ENCODE measurements at regions not wholly inside any gene's neighbourhood (a gene's known extent, or its start where the extent isn't known, plus 50 kb on each side); places are given as distances from the start of the nearest gene placed in this dataset.

- H2AFZ ChIP-seq (ENCODE audit: control insufficient read depth, low read length) = no peak overlapping the region
- H3K9me1 ChIP-seq (ENCODE audit: control insufficient read depth, extremely low read depth, insufficient read depth, low read length) = no peaks in the 10 kb centered on the region
- dilution Hi-C loops (cut with MboI; ENCODE audit: extremely low pct_ligation_motif_present, low sequenced_read_pairs) = no loop called here
- no peaks in the 10 kb centered on the region for H4K20me1 ChIP-seq (ENCODE audit: control insufficient read depth, extremely low read depth, insufficient read depth, low read length)
- H3K36me3 ChIP-seq (ENCODE audit: control insufficient read depth in 2 of 2, extremely low read depth in 1 of 2, insufficient read depth in 2 of 2, low read length in 2 of 2) = no peaks in the 10 kb centered on the region
- H3K4me1 ChIP-seq (ENCODE audit: control insufficient read depth, extremely low read depth, insufficient read depth, low read length) = no peaks in the 10 kb centered on the region
- H3K4me2 ChIP-seq (ENCODE audit: control insufficient read depth, extremely low read depth, insufficient read depth, low read depth, low read length) = no peak overlapping the region
- TF ChIP-seq EZH2 (IDR thresholded peaks at IDR 0.05; ENCODE audit: low read length) (no peak), CTCF (optimal IDR thresholded peaks at IDR 0.05 in 1 of 3, IDR thresholded peaks at IDR 0.05 in 1 of 3, conservative IDR thresholded peaks at IDR 0.05 in 1 of 3; ENCODE audit: extremely low read depth in 1 of 3, insufficient read depth in 2 of 3, low read length in 3 of 3) (no peak)
- no peak for FAIRE-seq
- H3K27me3 ChIP-seq (ENCODE audit: control insufficient read depth, extremely low read depth, insufficient read depth, low read length) = no peaks in the 10 kb centered on the region
- H3K4me3 ChIP-seq (ENCODE audit: control insufficient read depth in 2 of 3, extremely low read depth in 1 of 3, insufficient read depth in 2 of 3, low read depth in 1 of 3, low read length in 3 of 3) = no peak overlapping the region
- DNase-seq (ENCODE audit: low read depth, low spot score) = no peak
- H3K9me3 ChIP-seq (ENCODE audit: control insufficient read depth, low read depth, low read length) = peaks cover 11% of the 10 kb centered on the region
- no peak overlapping the region for H3K27ac ChIP-seq (ENCODE audit: control insufficient read depth, insufficient read depth, low read length)
- H3K79me2 ChIP-seq (ENCODE audit: control insufficient read depth, insufficient read depth, low read length) = no peaks in the 10 kb centered on the region
- no peak overlapping the region for H3K9ac ChIP-seq (ENCODE audit: control insufficient read depth, extremely low read depth, insufficient read depth, low read length)
Observed at GRCh38 chr6:167652701-167653095, 174.0 kb upstream of the AFDN start.

GRCh38 chr6:167653561-167653960, 173.2 kb upstream of the AFDN start:
- Histone ChIP-seq H3K9me3 (ENCODE audit: control insufficient read depth, low read depth, low read length) (peaks cover 11% of the 10 kb centered on the region), H3K9me1 (ENCODE audit: control insufficient read depth, extremely low read depth, insufficient read depth, low read length) (no peaks in the 10 kb centered on the region), H3K9ac (ENCODE audit: control insufficient read depth, extremely low read depth, insufficient read depth, low read length) (no peak overlapping the region), H2AFZ (ENCODE audit: control insufficient read depth, low read length) (no peak overlapping the region), H3K4me2 (ENCODE audit: control insufficient read depth, extremely low read depth, insufficient read depth, low read depth, low read length) (no peak overlapping the region), H3K27ac (ENCODE audit: control insufficient read depth, insufficient read depth, low read length) (no peak overlapping the region), H3K27me3 (ENCODE audit: control insufficient read depth, extremely low read depth, insufficient read depth, low read length) (no peaks in the 10 kb centered on the region), H3K36me3 (ENCODE audit: control insufficient read depth in 2 of 2, extremely low read depth in 1 of 2, insufficient read depth in 2 of 2, low read length in 2 of 2) (no peaks in the 10 kb centered on the region), H3K79me2 (ENCODE audit: control insufficient read depth, insufficient read depth, low read length) (no peaks in the 10 kb centered on the region), H4K20me1 (ENCODE audit: control insufficient read depth, extremely low read depth, insufficient read depth, low read length) (no peaks in the 10 kb centered on the region), H3K4me1 (ENCODE audit: control insufficient read depth, extremely low read depth, insufficient read depth, low read length) (no peaks in the 10 kb centered on the region), H3K4me3 (ENCODE audit: control insufficient read depth in 2 of 3, extremely low read depth in 1 of 3, insufficient read depth in 2 of 3, low read depth in 1 of 3, low read length in 3 of 3) (no peak overlapping the region)
- TF ChIP-seq CTCF (optimal IDR thresholded peaks at IDR 0.05 in 1 of 3, IDR thresholded peaks at IDR 0.05 in 1 of 3, conservative IDR thresholded peaks at IDR 0.05 in 1 of 3; ENCODE audit: extremely low read depth in 1 of 3, insufficient read depth in 2 of 3, low read length in 3 of 3) = no peak
- TF ChIP-seq EZH2 (IDR thresholded peaks at IDR 0.05; ENCODE audit: low read length) = no peak
- DNase-seq (ENCODE audit: low read depth, low spot score) (no peak), FAIRE-seq (no peak)
- dilution Hi-C loops (cut with MboI; ENCODE audit: extremely low pct_ligation_motif_present, low sequenced_read_pairs) = no loop called here

Data from keratinocyte (primary cell).